HG03460 (cell line): ENCODE measurements at regions not wholly inside any gene's neighbourhood (a gene's known extent, or its start where the extent isn't known, plus 50 kb on each side); places are given as distances from the start of the nearest gene placed in this dataset.
"Not testable (repeated sequence)": the region's sequence is repeated elsewhere in the genome, so short reads cannot be mapped to it uniquely, and the experiment has no call there.

Source experiments
- ATAC-seq: cut with Tn5 transposase; IDR thresholded peaks from one replicate; pipeline ENCODE4 v1.9.1; 2021; ENCODE audit not compliant: unreplicated experiment

DNA sequence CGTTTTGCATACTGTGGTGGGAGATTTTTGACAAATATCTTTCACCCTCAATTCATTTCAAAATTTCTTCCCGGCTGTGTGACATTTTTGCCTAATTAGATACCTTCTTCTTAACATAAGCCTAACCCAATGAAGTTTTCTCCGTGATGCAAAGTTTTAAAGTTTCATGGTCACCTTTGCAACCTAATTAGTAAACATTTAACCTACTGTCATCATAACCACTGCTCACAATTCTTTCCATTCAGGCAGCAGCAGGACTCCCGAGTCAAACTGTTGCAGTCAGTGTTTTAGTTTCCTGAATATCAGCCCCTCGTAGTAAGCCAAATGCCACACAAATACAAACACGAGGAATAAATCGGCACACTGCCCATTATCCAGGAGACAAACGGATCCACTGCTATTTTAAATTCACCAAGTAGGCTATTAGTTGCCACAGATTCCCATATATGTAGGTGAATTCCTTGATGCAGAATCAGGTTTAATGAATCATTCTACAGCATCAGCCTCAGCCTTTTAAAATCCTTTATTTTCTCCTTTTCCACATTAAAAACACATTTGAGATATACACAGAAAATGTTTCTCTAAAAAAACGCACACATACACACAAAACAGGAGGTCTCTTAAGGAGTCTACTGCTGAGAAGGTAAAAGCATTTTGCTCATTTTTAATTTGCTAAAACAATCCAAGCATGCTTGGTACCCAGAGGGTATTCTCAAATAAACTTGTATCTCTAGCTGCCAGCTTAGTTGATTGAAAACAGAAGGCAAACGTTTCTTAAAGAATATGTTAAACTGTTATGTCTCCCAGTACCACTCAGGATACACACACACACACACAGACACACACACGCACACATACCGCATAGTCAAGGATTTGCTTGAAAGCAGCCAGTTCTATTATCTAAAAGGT lies 106.5 kb upstream of the KCTD1 start:
- no peak for ATAC-seq

DNA sequence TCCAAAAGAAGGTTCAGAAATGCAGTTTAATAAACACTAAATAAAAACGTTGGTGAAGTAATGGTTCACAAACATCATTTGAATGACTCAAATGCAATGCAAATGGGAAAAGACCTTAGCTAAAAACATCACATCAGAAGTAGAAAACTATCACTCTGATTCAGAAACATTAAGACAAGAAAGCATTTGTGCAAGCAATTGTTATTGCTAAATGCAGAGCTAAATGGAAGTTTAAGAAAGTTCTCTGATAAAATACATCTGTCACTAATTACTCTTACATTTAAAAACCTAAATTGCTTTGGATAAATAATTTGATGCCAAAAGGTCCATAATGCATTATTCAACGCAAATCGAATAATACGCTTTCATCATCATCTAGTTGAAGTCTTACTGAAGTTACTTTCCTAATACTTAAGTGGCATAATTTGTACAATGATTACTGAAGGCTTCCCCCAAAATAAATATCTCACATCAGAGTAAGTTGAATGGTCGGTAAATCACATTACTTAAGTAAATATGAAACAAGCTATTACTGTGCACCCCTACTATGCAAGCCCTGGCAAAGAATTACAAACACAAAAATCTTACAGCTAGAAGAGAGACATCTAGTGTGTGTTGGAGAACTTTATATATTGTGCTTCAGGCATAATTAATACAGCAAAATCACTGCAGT lies 105.7 kb upstream of the KCTD1 start:
- ATAC-seq, result no peak

DNA sequence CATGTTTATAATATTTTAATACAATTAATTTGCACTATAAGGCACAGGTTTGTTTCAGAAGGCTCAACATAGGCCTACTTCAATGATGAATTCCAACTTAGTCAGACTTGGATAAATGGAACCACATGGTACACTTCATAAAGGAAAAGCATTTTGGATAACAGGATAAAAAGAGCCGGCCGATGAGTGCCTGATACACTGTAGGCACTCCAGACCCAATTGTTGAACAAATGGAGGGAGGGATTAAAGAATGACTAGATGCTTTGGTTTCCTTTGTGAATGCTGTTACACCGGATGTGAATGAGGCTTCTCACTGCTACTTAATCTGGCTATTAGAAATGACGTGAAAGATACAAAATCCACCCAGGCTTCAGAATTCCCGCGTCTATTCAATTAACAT lies 104.1 kb upstream of the KCTD1 start:
- no peak for ATAC-seq

DNA sequence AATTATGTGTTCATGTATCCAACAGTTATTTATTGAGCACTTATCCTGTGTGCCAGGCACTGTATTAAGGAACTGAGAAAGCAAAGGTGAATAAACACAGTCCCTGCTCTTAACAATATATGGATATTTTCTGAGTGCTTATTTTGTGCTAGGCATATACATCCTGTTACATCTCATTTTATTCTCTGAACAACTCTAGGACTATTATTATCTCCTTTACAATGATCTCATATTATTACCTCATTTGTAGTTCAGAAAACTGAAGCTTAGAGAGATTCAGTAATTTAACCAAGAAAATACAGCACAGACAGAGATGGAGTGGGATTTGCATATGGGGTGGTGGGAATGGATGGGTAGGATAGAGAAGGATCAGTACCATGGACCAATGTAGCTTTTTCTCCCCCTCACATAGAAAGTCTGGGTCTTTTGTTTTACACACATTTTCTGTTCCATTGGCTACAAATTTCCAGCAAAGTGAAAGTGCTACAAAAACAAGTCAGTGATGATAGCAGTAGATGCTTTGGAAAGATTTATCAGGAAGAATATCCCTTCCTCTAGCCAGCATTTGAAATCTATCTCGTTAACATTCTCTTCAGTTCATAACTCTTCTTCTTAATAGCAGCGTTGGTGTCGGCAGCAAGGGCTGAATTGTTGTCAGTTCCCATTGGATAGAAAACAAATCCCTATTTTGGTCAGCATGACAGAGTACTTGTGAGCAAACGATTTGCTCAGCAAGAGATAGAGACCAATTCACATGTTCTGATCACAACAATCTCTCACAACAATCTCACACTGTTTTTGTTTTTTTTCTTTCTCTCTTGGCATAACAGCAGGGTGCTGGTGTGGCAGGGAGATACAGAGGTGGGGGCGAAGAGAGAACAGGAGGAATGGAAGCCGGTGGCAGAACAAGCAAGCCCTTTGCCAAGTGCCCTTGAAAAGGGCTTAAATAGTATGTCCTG lies 102.2 kb upstream of the KCTD1 start:
- no peak for ATAC-seq

DNA sequence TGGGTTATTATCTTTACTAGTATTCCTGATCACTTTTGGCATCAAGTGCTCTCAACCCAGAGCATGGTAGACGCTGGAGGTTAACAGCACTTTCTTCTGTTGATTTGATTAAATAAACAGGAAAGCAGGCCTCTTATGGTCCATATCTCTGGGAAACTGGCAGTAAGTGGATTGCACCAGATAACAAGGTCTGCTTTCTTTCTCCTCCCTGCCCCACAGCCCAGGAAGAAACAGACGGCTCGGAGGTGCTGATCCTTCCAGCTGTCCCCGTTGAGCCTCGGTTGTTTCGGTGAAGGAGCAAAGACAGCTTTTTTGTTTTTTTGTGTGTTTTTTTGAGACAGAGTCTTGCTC lies 100.8 kb upstream of the KCTD1 start:
- ATAC-seq, result no peak

DNA sequence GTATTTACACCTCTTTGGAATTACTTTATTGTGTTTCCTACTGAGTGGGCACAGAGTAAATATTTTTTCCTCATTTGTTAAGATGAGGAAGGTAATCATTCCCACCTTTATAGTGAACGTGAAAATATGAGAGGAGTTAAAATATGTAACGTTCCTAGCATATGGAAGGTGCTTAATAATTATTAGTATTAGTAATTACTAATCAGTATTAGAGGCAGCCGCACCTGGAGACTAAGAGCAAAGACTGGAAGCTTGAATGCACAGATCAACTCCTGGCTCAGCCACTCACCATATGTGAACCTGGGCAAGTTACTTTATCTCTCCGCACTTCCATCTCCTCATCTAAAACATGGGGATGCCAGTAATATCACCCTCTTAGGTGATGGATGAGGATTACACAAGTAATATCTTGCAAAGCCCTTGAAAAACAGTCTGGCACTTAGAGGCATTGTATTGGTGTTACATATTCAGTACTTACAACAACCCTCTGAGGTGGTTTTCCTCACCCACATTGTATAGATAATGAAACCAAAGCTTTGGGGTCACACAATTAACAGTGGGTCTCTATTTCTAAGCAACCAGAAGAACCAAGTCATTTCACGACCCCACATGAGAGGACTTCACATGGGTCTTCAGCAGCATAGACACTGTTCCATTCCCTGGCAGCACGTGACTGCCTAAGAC lies 100.3 kb upstream of the KCTD1 start:
- no peak for ATAC-seq

DNA sequence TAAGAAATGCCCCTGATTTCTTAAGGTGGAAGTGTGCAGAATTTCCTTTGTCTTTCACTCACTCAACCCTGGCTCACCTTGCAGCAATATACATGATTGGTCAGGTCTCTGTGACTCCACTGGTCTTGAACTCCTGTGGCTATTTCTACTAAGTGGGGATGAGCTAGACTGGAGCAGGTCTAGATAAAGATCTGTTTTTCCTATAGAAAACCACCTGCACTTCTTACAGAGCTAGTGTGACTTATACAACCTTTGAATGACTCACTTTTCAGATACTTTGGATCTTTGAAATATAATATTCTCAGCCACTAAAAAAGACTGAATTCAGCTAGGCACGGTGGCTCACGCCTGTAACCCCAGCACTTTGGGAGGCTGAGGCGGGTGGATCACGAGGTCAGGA lies 98.5 kb upstream of the KCTD1 start:
- no peak for ATAC-seq

DNA sequence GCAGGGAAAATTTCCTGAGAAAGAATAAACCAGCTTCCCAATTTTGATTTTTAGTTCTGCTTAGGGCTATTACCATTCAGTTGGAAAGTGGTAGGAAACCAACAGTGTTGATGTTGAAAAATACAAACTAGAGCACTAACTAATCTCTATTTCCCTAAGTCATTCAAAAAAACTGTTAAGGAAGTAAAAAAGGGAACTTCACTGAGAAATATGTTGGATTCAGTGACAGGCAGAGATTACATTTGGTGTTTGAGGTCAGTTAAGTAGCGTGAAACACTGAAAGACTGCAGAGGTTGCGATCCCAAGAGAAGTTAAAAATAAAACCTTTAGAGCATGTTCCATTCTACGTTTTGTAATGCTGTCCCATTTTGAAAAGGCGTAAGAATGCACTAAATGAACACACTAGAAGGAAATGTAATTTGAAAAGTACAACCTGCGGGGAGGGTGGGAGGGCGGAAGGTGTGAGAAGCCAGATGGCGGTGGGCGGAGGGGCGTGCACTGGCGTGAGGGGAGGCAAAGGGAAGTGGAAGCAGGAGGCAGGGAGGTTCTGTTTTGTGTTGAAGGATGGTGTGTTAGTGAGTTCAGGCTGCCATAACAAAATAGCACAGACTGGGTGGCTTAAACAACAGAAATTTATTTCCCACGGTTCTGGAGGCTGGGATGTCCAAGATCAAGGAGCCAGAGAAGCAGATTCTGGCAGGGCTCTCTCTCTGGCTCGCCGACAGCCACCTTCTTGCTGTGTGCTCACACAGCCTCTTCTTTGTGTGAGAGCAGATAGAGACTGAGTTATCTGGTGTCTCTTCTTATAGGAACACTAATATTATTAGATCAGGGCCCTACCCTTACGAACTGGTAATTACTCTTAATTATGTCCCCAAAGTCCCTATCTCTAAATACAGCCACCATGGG lies 94.3 kb upstream of the KCTD1 start:
- ATAC-seq, result no peak

DNA sequence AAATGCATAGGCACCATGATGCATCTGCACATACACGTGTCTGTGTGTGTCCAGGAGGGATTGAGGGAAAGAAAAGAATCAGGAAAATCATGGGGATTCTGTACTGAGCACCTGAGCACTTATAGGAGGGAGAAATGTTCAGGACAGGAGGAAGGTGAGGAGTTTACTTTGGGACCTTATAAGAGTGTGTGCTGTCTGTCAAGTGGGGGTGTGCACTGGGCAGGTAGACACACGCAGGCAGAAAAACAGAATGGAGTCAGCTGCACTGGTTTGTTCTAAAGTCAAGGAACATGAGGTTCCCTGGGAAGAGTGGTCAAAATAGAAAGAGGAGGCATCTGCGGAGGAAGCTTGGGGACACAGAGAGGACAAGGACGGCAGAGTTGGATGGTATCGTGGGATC lies 92.2 kb upstream of the KCTD1 start:
- ATAC-seq, result no peak

DNA sequence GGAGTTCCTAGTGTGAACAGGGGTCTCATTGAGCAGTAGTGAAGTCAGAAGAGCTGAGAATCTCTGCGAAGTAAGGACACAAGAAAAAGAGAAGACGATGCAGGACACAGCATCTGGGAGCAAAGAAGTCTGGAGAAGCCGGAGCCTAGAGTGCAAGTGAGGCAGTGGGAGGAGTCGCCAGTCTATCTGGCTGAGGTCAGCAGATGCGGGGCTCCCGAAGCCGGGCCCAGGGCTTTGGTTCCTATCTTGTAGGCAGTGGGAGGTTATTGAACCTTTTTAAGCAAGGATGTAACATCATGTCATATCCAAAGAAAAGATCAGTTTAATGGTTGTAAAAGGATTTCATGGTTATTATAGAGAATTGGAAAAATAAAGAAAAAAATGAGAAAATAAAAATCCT lies 90.8 kb upstream of the KCTD1 start:
- no peak for ATAC-seq

DNA sequence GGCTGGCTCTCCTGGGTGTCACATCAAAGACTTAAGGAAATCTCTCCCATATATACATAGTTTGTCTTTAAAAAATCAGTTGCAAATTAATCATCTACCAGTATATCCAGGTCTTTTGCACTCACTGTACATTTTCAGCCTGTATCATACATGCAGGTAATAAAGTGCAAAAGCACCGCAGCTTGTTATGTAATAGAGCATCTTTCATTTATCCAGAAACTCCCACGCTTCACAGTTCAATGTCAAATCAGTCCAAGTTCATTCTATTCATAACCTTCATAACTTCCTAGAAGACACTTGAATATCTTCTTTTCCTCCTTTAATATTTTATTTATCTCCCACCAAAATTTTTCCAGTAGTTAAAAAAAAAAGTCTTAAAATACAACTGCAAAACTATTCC lies 89.6 kb upstream of the KCTD1 start:
- no peak for ATAC-seq

DNA sequence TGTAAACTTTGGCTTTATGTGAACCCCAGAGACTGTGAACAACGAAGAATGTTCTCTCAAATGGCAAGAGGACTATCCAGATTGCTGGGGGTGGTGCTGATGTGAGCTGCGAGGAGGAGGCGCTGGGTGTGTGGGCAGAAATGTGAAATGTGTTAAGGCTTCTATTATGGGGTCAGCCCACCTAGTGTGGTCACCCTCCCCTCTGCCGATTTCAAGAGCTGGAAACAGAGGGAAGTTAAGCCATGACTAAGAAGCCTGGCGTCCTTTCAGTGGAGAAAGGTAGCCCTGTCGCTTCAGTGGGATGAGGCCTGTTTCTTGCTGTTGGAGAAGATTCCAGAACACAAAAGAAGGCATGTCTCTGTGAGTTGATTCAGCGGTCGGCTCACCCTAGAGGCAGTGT lies 89.0 kb upstream of the KCTD1 start:
- no peak for ATAC-seq

DNA sequence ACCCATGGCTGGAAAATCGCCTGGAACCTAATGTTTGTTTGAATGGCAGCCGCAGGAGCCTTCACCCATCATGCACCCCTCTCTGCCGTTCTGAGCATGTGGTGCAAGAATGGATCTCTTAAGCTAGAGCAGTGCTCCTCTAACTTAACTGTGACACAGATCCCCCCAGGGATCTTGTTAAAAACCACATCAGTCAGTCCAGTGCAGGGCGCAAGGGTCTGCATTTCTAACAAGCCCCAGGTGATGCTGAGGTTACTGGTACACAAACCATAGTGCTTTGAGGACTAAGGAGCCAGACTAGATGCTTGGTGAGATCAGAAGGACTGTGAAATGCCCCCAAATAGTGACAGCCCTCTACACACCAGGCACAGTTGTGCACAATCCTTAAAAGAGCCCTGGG lies 87.1 kb upstream of the KCTD1 start:
- ATAC-seq, result no peak

DNA sequence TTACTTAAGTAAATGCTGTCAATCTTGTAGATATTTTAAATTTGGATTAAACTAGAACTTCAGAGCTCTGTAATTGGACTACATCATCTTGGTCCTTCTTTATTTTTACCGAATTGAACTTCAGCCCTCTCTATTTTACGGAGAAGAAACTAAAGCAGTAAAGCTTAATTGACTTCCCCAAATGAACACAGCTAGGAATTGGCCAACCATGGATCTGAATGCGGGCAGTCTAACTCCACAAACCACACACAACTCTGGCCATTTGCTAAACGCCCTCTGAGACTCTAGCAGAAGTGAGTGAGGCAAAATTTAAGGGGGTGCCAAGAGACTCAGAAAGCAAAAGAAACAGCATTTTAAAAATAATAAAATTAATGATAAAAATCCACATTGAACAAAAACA lies 86.3 kb upstream of the KCTD1 start:
- no peak for ATAC-seq

DNA sequence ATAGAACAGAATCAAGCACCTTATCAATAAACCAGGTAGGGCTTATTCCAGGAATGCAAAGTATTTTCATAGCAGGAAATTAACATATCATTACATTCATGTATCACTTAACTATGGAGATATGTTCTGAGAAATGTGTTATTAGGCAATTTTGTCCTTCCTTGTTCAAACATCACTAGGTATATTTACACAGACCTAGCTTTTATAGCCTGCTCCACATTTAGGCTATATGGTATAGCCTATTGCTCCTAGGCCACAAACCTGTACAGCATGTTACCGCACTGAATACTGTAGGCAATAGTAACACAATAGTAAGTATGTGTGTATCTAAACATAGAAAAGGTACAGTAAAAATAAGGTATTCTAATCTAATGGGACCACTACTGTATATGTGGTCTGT lies 82.8 kb upstream of the KCTD1 start:
- no peak for ATAC-seq

DNA sequence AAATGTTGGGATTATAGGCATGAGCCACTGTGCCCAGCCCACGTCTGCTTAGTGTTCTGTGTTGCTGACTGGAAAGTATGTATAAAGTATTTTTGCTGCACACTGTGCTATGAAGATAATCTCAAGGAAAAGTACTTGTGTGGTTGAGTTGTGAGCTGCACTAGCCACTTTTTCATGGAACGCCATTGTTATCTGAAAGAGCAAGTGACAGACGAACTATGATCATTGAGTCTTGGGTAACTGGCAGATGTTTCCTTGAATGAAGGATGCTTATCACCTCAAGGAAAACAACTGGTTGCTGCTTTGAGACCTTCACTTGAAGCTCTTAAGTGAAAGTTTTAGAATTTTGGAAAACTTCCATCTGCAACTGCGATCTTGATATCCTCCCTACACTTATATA lies 82.2 kb upstream of the KCTD1 start:
- no peak for ATAC-seq

DNA sequence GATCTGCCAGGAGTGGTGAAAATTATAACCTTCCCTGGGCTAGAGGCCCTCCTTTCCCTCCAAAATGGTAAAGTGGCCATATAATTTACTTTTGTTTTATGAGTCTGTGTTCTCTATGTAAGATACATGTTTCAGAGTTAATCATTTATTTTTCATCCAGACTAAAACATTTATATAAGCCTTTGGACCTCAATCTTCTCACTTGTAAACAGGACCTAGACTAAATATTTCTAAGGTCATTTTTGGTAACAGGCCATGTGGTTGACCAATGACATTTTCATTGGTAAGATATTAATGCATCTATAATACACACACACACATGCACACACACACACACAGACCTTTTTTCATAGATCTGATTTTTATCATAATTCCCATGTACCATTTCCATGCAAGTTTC lies 79.7 kb upstream of the KCTD1 start:
- no peak for ATAC-seq

DNA sequence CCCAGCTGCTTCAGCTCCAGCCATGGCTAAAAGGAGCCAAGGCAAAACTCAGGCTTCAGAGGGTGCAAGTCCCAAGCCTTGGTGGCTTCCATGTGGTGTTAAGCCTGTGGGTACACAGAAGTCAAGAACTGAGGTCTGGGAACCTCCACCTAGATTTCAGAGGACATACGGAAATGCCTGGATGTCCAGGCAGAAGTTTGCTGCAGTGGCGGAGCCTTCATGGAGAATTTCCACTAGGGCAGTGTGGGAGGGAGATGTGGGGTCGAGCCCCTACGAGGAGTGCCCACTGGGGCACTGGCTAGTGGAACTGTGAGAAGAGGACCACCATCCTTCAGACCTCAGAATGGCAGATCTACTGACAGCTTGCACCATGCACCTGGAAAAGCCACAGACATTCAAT lies 76.1 kb upstream of the KCTD1 start:
- no peak for ATAC-seq

DNA sequence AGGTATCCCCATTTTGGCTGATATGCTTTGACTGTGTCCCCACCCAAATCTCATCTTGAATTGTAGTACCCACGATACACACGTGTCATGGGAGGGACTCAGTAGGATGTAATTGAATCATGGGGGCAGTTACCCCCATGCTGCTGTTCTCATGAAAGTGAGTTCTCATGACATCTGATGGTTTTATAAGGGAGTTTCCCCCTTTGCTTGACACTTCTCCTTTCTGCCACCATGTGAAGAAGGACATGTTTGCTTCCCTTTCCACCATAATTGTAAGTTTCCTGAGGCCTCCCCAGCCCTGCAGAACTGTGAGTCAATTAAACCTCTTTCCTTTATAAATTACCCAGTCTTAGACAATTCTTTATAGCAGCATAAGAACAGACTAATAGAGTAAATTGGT lies 75.0 kb upstream of the KCTD1 start:
- not testable (repeated sequence) for ATAC-seq
